GM03348 (cell line): ENCODE measurements at regions not wholly inside any gene's neighbourhood (a gene's known extent, or its start where the extent isn't known, plus 50 kb on each side); places are given as distances from the start of the nearest gene placed in this dataset.
A peak's percentile ranks its signal among the peaks of the same experiment; 100 is the strongest.

Source experiments
- DNase-seq: peaks from one replicate; pipeline ENCODE4 v3.0.0; 2012; ENCODE audit warnings: low spot score

DNA sequence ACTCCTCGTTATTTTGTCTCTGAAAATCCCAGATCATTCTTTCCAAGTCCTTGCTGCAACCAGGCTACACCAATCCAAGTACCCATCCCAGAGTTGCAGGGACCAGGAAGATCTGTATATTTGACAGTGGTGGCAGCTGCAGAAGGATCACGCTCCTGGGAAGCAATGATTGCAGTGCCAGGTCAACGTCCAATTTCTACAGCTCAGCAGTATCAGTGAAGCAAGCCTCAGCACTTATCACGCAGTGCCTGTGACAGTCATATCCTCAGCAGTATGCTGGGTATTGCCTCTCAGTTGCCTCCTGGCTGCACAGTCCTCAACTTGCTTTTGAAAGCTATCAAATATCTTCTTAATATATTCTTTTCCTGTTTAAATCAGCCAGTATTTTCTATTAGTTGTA is 66.7 kb downstream of the BARHL2 start:
- no peak for DNase-seq

- no peak for DNase-seq
These were observed 76.8 kb downstream of the BARHL2 start for GRCh38 chr1:90640325-90640724.

DNA sequence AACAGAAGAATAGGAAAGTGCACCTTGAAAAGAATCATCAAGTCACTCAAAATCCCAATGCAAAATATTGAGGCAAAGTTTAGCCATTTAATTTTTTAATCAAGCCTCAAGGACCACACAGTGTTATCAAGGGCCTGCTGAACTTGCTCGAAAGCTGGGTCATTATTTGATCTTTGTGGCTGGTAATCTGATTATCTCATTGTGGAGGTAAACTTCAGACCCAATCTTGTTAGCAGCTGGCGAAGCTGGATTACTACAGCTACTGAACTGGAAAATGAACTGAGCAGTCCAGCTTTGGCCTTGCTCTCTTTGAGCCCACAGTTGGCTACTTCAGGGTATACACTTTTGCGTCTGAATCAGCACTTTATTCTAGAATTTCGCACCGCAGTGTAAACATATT is 94.4 kb downstream of the BARHL2 start:
- no peak for DNase-seq

DNA sequence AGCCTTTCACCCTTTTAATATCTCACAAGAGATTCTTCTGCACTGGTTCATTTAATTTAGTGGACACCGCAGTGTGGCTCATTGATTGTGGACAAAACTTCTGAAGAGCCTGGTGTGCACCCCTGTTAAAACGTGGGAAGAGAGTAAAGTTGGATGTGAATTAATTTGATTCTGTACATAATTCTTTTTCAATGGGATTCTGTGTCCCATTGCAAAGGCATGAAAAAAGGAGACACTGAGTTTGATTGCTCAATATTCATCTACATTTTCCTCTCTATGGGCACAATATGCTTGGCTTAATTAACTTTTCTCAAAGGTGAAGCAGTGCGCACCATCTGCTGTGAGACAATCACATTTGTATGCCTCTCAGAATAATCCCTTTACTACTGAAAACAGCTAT is 95.1 kb downstream of the BARHL2 start:
- no peak for DNase-seq

DNA sequence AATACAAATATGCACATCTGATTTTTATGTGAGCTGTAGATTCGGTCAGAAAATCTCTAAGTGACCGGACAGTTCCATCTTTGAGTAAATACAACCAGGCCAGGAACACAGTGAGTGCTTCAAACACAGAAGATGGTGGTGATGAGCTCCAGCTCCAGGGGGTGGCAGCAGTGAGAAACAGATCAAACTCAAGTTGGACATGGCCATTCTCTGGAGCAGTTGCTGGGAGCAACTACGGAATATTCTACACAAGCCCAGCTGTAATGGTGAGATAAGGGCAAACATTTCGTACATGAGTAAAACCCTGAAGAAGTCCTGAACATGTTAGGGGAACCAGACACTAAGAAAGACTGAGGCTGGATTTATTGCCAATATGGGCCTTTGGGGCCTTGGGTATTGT is 100.7 kb downstream of the BARHL2 start:
- DNase-seq = no peak

- no peak for DNase-seq
These were observed 102.2 kb downstream of the BARHL2 start for GRCh38 chr1:90614872-90615271.

DNA sequence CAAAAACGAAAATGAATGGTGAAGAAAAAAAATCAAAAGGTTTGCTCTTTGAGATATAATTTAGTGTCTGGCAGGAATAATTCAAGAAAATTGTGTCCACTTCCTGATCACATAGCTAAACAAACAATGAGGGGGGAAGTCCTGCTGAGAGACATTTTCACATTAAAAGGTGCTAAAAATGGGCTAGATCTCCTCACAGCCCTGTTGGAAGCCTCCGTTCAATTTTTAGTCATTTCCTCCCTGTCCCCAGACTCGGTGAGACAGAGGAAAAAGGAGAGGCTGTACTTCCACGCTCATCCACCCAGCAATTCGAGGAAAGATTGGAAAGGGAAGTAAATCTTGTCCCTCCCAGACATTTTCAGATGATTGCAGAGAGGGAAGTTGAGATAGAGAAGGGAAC is 103.7 kb downstream of the BARHL2 start:
- no peak for DNase-seq

DNA sequence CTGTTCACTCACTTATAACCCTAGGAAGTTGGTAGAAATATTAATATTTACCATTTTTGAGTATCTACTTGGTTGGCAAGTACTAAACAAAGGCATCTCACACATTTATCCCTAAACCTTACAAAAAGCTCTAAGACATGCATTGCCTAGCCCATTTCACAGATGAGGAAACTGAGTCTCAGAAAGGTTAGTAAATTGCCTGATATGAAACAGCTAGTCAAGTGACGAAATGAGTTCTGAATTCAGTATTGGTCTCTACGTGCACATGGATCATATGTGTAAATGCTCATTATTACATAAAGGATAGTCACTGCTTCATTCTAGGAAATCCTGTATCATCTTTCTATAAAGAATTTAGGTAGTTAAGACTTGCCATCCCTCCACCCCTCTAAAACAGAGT is 105.1 kb downstream of the BARHL2 start:
- no peak for DNase-seq

DNA sequence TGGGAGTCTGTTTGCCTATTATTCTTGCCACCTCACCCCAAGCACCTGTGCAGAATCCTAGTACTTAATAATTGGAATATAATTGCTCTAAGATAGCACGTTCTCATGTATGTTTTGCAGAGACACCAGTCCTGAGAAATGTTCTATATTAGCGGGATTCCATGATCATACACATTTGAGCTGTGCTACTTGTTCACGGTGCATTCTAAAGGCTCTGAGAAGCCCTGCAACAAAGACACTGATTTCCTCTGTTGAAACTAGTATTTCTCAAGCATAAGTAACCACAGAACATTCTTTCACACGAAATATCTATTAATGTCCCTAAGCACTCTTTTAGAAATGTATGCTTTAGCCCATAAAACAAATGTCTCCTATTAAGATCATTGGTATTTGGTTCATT is 109.4 kb downstream of the BARHL2 start:
- DNase-seq = no peak

DNA sequence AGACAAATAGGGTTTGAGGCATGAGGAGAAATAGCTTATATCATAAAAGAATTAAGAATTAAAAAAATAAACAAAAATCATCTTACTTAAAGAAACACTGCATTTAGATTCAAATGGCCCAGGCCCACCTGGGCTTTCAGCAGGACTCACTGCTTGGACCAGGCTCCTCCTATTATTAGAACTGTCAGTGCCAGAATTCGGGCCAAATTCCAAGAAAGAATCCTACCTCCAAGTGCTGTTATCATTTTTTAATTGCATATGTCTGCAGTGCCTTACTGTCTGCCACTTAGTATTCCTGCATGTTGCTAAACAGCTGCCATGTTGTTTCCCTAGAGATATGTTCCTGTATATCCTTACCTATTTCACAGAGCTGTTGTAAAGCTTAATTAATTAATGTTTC is 112.0 kb downstream of the BARHL2 start:
- no peak for DNase-seq

GRCh38 chr1:90593312-90593711 is 123.8 kb downstream of the BARHL2 start:
- DNase-seq = no peak

GRCh38 chr1:90591970-90592356 is 125.1 kb downstream of the BARHL2 start:
- DNase-seq = no peak

DNA sequence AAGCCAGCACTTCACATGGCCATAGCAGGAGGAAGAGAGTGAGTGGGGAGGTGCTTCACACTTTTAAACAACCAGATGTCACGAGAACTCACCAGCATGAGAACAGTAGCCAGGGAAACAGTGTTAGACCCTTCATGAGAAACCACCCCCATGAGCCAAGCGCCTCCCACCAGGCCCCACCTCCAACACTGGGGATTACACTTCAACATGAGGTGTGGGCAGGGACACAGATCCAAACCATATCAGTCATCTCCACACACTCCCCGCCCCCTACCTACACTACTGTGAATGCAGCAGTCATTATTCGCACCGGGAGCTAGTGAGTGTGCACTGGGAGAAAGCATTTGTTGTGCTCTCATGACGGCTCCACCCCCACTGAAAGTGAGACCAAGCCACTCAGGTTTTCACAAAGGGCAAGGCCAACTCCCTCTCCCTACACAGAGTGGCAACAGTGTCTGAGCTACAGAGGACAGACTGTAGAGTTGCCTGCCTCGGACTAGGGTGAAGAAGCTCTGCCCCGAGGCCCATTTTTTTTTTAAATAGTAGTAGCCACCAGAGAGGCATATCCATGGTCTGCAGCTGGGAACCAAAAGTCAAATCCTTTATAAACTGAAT is 125.6 kb downstream of the BARHL2 start:
- DNase-seq = no peak

DNA sequence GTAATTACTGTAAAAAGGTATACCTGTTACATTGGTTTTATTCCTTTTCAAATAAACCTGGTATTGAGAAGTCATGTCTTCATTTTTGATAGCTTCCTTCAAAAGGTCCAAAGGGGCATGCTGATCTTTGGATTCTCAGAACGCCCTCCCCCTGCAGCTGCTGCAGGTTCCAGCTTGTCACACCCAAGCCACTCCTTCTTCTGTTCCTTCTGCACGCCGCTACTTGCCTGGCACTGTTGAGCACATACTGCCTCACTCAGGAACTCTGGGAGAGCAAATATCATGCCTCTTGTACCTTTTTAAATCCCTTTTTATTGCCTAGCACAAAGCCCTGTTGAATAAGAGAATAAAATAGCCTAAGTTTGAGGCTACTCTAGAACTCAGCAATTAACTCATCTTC is 136.9 kb downstream of the BARHL2 start:
- DNase-seq = no peak

- DNase-seq = peak; percentile 63
These were observed 137.8 kb downstream of the BARHL2 start for GRCh38 chr1:90579212-90579802.

DNA sequence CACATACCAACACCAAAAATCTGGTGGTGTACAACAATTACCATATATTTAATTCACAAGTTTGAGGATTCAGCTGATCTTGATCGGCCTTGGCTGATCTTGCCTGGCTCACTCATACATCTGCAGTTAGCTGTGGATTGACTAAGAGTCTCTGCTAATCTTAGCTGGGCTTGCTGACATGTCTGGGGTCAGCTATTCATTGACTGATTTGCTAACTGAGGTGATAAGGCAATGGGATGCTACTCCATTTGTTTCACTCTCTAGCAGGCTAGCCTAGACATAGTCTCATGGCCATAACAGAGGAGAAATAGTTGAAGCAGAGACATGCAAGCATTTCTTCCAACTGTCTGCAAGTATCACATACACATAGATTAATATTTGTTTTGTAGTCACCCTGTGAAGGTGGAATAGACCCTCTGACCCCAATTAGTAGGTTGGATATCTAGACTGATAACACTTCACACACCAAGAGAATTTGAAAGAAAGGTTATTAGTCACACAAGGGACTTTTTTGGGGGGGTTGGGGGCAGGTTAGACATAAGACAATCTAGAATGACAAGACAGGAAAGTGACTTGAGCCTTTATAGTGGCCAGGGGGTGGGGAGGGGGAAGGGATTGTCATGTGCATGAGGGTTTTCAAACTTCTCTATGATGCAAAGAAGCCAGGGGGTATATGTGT is 142.3 kb downstream of the BARHL2 start:
- no peak for DNase-seq

GRCh38 chr1:90573736-90574135 is 143.4 kb downstream of the BARHL2 start:
- no peak for DNase-seq

DNA sequence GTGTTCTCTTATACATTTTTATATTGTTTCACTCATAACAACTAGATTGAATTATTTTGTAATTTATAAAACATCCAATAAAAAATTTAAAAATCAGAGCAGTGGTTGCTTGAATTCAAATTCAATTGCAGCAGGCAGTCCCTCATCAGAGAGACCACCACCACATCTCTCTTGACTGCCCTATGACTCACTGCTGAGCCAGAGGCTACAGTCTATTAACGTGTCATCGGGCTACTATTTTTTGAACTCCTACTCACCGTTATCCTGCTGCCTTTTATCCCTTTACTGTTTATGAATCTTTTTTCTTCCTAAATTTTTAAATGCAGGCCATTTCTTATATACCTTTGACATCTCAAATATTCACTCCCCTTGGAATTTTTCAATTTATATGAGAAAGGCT is 144.7 kb downstream of the BARHL2 start:
- no peak for DNase-seq

- DNase-seq = no peak
These were observed 148.7 kb downstream of the BARHL2 start for GRCh38 chr1:90568436-90568835.

GRCh38 chr1:90564164-90564563 is 152.9 kb downstream of the BARHL2 start:
- no peak for DNase-seq

- DNase-seq = no peak
These were observed 154.2 kb downstream of the BARHL2 start for GRCh38 chr1:90562892-90563291.

- DNase-seq = no peak
These were observed 155.2 kb downstream of the BARHL2 start for GRCh38 chr1:90561911-90562310.

DNA sequence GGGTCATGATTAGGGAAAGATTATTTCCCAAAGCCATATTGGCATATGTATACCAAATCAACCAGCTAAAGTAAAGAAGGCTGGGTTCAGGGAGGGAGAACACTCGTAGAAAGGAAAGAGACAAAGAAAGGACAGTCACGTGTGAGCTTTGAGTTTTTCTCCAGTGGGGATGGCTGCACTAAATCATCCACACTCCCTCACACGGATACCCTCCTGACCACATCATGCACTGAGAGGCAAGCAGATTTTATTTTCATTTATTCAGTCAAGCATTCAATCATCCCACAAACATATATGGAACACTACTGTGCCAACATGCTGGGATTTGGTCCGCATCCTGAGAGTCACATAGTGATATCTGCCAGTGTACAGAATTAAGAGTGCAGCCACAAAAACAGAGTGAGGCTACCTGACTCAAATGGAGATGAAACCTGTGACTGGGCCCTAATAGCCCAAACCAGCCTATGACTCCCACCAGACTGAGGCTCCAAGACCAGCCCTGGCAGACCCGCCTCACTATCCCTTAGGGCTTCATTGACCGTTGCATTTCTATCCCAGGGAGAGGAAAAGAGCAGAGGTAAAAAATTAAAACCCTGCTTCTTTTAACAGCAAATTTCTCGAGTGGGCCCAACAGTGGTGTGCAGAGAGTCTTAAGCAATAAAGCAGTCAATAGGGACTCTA is 155.9 kb downstream of the BARHL2 start:
- DNase-seq = no peak
